Transverse colon (tissue), 4 donors: ENCODE measurements at regions not wholly inside any gene's neighbourhood (a gene's known extent, or its start where the extent isn't known, plus 50 kb on each side); places are given as distances from the start of the nearest gene placed in this dataset.

Experiments used
- DNase-seq: peaks from one replicate; pipeline ENCODE4 v3.0.0-alpha.2; 2019
- H3K27ac ChIP-seq, 4 donors: fragments of 200-600 bp; sonication (generic); 2 replicates each; pipeline ENCODE4 v1.5.1; 2016 to 2018; ENCODE audit warnings: inconsistent platforms in 4 of 4
- H3K27me3 ChIP-seq: fragments of 200-600 bp; sonication (generic); 2 replicates; pipeline ENCODE4 v1.5.1; 2017; ENCODE audit warnings: inconsistent platforms
- H3K36me3 ChIP-seq, 4 donors: fragments of 200-600 bp; sonication (generic); 2 replicates each; pipeline ENCODE4 v1.5.1; 2017 to 2019; ENCODE audit warnings: inconsistent platforms in 4 of 4
- H3K4me1 ChIP-seq, 4 donors: fragments of 200-600 bp; sonication (generic); 2 replicates each; pipeline ENCODE4 v1.5.1; 2017 to 2020; ENCODE audit warnings: inconsistent platforms in 4 of 4
- H3K4me3 ChIP-seq, 4 donors: fragments of 200-600 bp; sonication (generic); 1 replicate in 1 of 4; 2 replicates in 3 of 4; pipeline versions ENCODE4 v1.5.1 to v1.6.1; 2017 to 2019; ENCODE audit warnings: inconsistent platforms in 4 of 4
- H3K9me3 ChIP-seq, 2 donors: fragments of 200-600 bp; sonication (generic); 2 replicates each; pipeline ENCODE4 v1.5.1; 2017 to 2019; ENCODE audit warnings: inconsistent platforms in 2 of 2
- CTCF ChIP-seq, 5 experiments: fragments of 200-600 bp in 3 of 5; fragments of 450-650 bp in 2 of 5; sonication (generic) in 3 of 5; IDR thresholded peaks; 1 replicate in 2 of 5; 2 replicates in 3 of 5; pipeline ENCODE4 v1.5.1; 2016 to 2017; ENCODE audit warnings: antibody characterized with exemption in 5 of 5, inconsistent platforms in 3 of 5, mild to moderate bottlenecking in 2 of 5, moderate library complexity in 1 of 5
- EP300 ChIP-seq: sonication (generic); formaldehyde crosslinking; IDR thresholded peaks from one replicate; pipeline ENCODE4 v1.6.1; 2017; ENCODE audit warnings: antibody characterized with exemption, low read depth
- POLR2A ChIP-seq: fragments of 450-650 bp; IDR thresholded peaks from one replicate; pipeline ENCODE4 v1.6.1; 2016; ENCODE audit warnings: antibody characterized with exemption, mild to moderate bottlenecking, moderate library complexity
- POLR2AphosphoS5 ChIP-seq, 3 donors: sonication (generic); formaldehyde crosslinking; IDR thresholded peaks; one replicate each; pipeline ENCODE4 v1.6.1; 2016; ENCODE audit warnings: antibody characterized with exemption in 3 of 3
- WGBS, 2 donors: methylation state at CpG; one replicate each; pipeline ENCODE4 v1.1.5; 2018; ENCODE audit warnings: low coverage in 1 of 2; 5-methylcytosine and 5-hydroxymethylcytosine counted together
- in situ Hi-C, 4 donors: fragments of 200-750 bp; cut with MboI; loops; one replicate each; pipeline versions ENCODE4 v1.15.0 to v1.15.1; 2017; ENCODE audit warnings: low sequenced_read_pairs in 3 of 4, low pct_ligation_motif_present in 1 of 4, low pct_unique_long_range_greater_than_20kb in 1 of 4
- intact Hi-C: fragments of 100-400 bp; cut with DNase I; formaldehyde crosslinking; loops from one replicate; pipeline ENCODE4 v1.15.1; 2023; ENCODE audit warnings: low total_unique reads

GRCh38 chr16:79393564-79393963 lies 207.0 kb downstream of the MAF start:
- Histone ChIP-seq H3K4me3 (no peak overlapping the region), H3K4me1 (no peaks in the 10 kb centered on the region), H3K36me3 (no peaks in the 10 kb centered on the region), H3K27ac (no peak overlapping the region), H3K9me3 (no peaks in the 10 kb centered on the region), H3K27me3 (no peaks in the 10 kb centered on the region)
- intact Hi-C loops: no loop called here
- DNase-seq: no peak
- no peak for TF ChIP-seq EP300
- TF ChIP-seq POLR2A: no peak
- TF ChIP-seq POLR2AphosphoS5 (IDR thresholded peaks at IDR 0.05): no peak
- TF ChIP-seq CTCF (IDR thresholded peaks at IDR 0.05): no peak
- WGBS, 2 donors: 95% methylated on average over 2 of the region's 2 CpGs; no CpG with 5 or more reads in 1 of the 2 donors
- in situ Hi-C loops: no loop called here

GRCh38 chr16:79393127-79393526 lies 207.4 kb downstream of the MAF start:
- no peaks in the 10 kb centered on the region for H3K9me3 ChIP-seq
- H3K4me3 ChIP-seq: no peak overlapping the region
- intact Hi-C loops (no loop called here), in situ Hi-C loops (no loop called here)
- no peaks in the 10 kb centered on the region for H3K4me1 ChIP-seq
- H3K36me3 ChIP-seq: no peaks in the 10 kb centered on the region
- H3K27me3 ChIP-seq: no peaks in the 10 kb centered on the region
- 57 to 77% methylated on average over 1 to 4 of the region's 4 CpGs for WGBS, 2 donors
- DNase-seq: no peak
- H3K27ac ChIP-seq: no peak overlapping the region
- TF ChIP-seq POLR2A (no peak), CTCF (IDR thresholded peaks at IDR 0.05) (no peak), POLR2AphosphoS5 (IDR thresholded peaks at IDR 0.05) (no peak), EP300 (no peak)

GRCh38 chr16:79392081-79392480 lies 208.5 kb downstream of the MAF start:
- Histone ChIP-seq H3K4me1 (no peaks in the 10 kb centered on the region), H3K36me3 (no peaks in the 10 kb centered on the region), H3K9me3 (no peaks in the 10 kb centered on the region), H3K27me3 (no peaks in the 10 kb centered on the region), H3K4me3 (no peak overlapping the region), H3K27ac (no peak overlapping the region)
- no peak for DNase-seq
- intact Hi-C loops (no loop called here), in situ Hi-C loops (no loop called here)
- TF ChIP-seq POLR2A (no peak), EP300 (no peak), POLR2AphosphoS5 (IDR thresholded peaks at IDR 0.05) (no peak), CTCF (IDR thresholded peaks at IDR 0.05) (no peak)

- in situ Hi-C loops: no loop called here
- no peak for TF ChIP-seq CTCF (IDR thresholded peaks at IDR 0.05)
- TF ChIP-seq EP300: no peak
- TF ChIP-seq POLR2A: no peak
- TF ChIP-seq POLR2AphosphoS5 (IDR thresholded peaks at IDR 0.05): no peak
- Histone ChIP-seq H3K36me3 (no peaks in the 10 kb centered on the region), H3K27ac (no peak overlapping the region), H3K4me1 (no peaks in the 10 kb centered on the region), H3K4me3 (no peak overlapping the region), H3K9me3 (no peaks in the 10 kb centered on the region), H3K27me3 (no peaks in the 10 kb centered on the region)
- intact Hi-C loops: no loop called here
- DNase-seq: no peak
- WGBS, 2 donors: 83 to 84% methylated on average over 10 to 11 of the region's 11 CpGs
These were observed 209.1 kb downstream of the MAF start for GRCh38 chr16:79391395-79391794.
